HepG2 (cell line): ENCODE measurements at regions not wholly inside any gene's neighbourhood (a gene's known extent, or its start where the extent isn't known, plus 50 kb on each side); places are given as distances from the start of the nearest gene placed in this dataset.

Experiments
- ASH2L ChIP-seq: fragments of 300-600, 200-600 bp; sonication (generic); IDR thresholded peaks from 2 replicates; pipeline ENCODE4 v1.7.0; 2017; ENCODE audit warnings: low read depth, mild to moderate bottlenecking, moderate library complexity, mixed read lengths, low read length; ENCODE audit not compliant: insufficient read length
- BRF2 ChIP-seq: sonication (generic); formaldehyde crosslinking; IDR thresholded peaks from 2 replicates; pipeline ENCODE4 v1.8.1; 2022; ENCODE audit warnings: mild to moderate bottlenecking, missing genetic modification reagents
- CENPBD1 ChIP-seq: sonication (generic); formaldehyde crosslinking; IDR thresholded peaks from 2 replicates; pipeline ENCODE4 v1.8.0; 2022; ENCODE audit warnings: missing genetic modification reagents, low read depth, mild to moderate bottlenecking, borderline replicate concordance
- CERS6 ChIP-seq: sonication (generic); formaldehyde crosslinking; IDR thresholded peaks from 2 replicates; pipeline ENCODE4 v1.5.0; 2020; ENCODE audit warnings: missing genetic modification reagents
- EED ChIP-seq: sonication (generic); formaldehyde crosslinking; IDR thresholded peaks from 2 replicates; pipeline ENCODE4 v1.5.0; 2020; ENCODE audit warnings: mild to moderate bottlenecking, missing genetic modification reagents
- HMGXB3 ChIP-seq: sonication (generic); formaldehyde crosslinking; IDR thresholded peaks from 2 replicates; pipeline ENCODE4 v1.4.0; 2020; ENCODE audit warnings: missing genetic modification reagents, borderline replicate concordance
- NR3C1 ChIP-seq: sonication (generic); formaldehyde crosslinking; IDR thresholded peaks from 2 replicates; pipeline ENCODE4 v1.4.0; 2020; ENCODE audit warnings: missing genetic modification reagents
- POLR2G ChIP-seq: fragments of 200-400 bp; formaldehyde crosslinking; IDR thresholded peaks from 2 replicates; pipeline ENCODE4 v1.6.1; 2018; ENCODE audit warnings: mild to moderate bottlenecking, low read depth, low read length, moderate library complexity
- PRDM15 ChIP-seq: sonication (generic); formaldehyde crosslinking; IDR thresholded peaks from 2 replicates; pipeline ENCODE4 v1.4.0; 2020; ENCODE audit warnings: missing genetic modification reagents
- SP4 ChIP-seq: sonication (generic); formaldehyde crosslinking; IDR thresholded peaks from 2 replicates; pipeline ENCODE4 v1.8.1; 2023; ENCODE audit warnings: mild to moderate bottlenecking, missing genetic modification reagents
- TBX3 ChIP-seq: fragments of 450-650 bp; IDR thresholded peaks from 2 replicates; pipeline ENCODE4 v1.6.1; 2017; ENCODE audit warnings: antibody characterized with exemption, mild to moderate bottlenecking, inconsistent platforms, borderline replicate concordance
- TOE1 ChIP-seq: sonication (generic); formaldehyde crosslinking; IDR thresholded peaks from 2 replicates; pipeline ENCODE4 v1.4.0; 2020; ENCODE audit warnings: mild to moderate bottlenecking, missing genetic modification reagents
- ZBTB21 ChIP-seq: sonication (generic); formaldehyde crosslinking; IDR thresholded peaks from 2 replicates; pipeline ENCODE4 v1.4.0; 2020; ENCODE audit warnings: missing genetic modification reagents
- ZFX ChIP-seq: sonication (generic); formaldehyde crosslinking; IDR thresholded peaks from 2 replicates; pipeline ENCODE4 v1.4.0; 2020; ENCODE audit warnings: mild to moderate bottlenecking, low read depth, missing genetic modification reagents, moderate library complexity
- ZNF44 ChIP-seq: sonication (generic); formaldehyde crosslinking; IDR thresholded peaks from 2 replicates; pipeline ENCODE4 v1.5.1; 2020; ENCODE audit warnings: mild to moderate bottlenecking, missing genetic modification reagents
- ZNF503 ChIP-seq: sonication (generic); formaldehyde crosslinking; IDR thresholded peaks from 2 replicates; pipeline ENCODE4 v1.4.0; 2020; ENCODE audit warnings: missing genetic modification reagents

- TF ChIP-seq ZNF503 (CRISPR knock-in tag) (peak; percentile 88), ZFX (CRISPR knock-in tag) (no peak), POLR2G (peak; percentile 39; the same call in 1 of the 2 replicates), TBX3 (peak; percentile 75; the same call in 1 of the 2 replicates), TOE1 (CRISPR knock-in tag) (no peak), BRF2 (CRISPR knock-in tag) (peak; percentile 55; the same call in 1 of the 2 replicates), ASH2L (peak; percentile 99), CENPBD1 (CRISPR knock-in tag) (no peak), NR3C1 (CRISPR knock-in tag) (no peak), ZNF44 (no peak), EED (no peak), ZBTB21 (peak; percentile 49; the same call in 1 of the 2 replicates), CERS6 (CRISPR knock-in tag) (no peak), PRDM15 (no peak), HMGXB3 (CRISPR knock-in tag) (peak; percentile 41; the same call in 1 of the 2 replicates), SP4 (CRISPR knock-in tag) (no peak)
Observed at GRCh38 chr4:124530464-124531077, 182.0 kb downstream of the ANKRD50 start (continued).
